ENCODE measurements at regions not wholly inside any gene's neighbourhood (a gene's known extent, or its start where the extent isn't known, plus 50 kb on each side); places are given as distances from the start of the nearest gene placed in this dataset.
A peak's percentile ranks its signal among the peaks of the same experiment; 100 is the strongest.
"Not testable (repeated sequence)": the region's sequence is repeated elsewhere in the genome, so short reads cannot be mapped to it uniquely, and the experiment has no call there.

DNA sequence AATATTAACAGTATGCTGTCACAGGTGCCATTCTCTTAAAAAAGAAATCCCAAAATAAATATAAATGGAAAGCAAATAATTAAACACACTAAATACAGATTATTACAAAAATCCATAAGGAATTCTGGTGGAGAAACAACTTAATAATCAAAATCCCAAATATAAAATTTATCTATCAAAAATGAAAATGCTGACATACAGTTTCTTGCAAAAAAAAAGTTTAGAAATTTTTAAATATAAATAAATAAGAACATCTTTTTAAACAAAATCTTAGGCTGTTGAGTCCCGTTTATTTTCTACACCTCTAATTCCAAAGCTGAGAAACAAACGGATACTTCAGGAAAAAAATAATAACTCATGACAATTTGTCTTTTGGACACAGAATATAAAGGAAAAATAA, 625.5 kb downstream of the PRIM2 start:
- not testable (repeated sequence) for H3K4me3 Mint-ChIP-seq, ATAC-seq, H3K9me3 Mint-ChIP-seq

DNA sequence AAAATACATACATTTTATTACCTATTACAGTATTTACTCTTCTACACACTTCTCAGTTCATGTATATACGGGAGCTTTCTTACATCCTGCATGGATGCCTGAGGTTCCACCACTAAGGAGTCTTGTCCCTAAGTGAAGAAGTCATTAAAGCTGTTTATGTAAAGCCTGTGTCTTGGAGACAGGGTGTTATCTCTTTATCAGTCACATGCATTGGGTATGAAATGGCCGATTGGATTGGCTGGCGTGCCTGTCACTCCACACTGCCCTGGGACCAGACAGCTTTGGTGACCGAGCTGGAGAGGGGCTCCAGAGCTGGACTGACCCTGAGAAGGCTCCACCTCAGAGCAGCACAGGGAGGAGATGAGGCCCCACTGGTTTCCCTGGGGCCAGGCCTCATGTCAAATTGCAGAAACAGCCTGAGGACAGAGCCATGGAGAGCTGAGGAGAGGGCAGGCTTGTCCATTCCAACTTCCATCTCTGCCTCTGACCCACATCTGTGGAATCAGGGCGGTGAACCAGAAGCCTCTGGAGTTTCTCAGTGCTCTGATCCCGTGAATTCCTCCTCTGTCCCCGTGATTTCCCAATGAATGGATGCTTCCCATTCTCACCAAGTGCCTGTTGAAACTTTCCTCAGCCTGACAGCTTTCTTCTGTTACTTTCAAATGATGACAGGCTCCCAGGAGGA, 628.8 kb downstream of the PRIM2 start:
- H3K4me1 Mint-ChIP-seq, H3K27ac Mint-ChIP-seq, ATAC-seq, H3K27me3 Mint-ChIP-seq, H3K4me3 Mint-ChIP-seq, H3K9me3 Mint-ChIP-seq: not testable (repeated sequence)
- peaks cover 44% of the 10 kb centered on the region for H3K36me3 Mint-ChIP-seq

More for the DNA sequence above, 625.5 kb downstream of the PRIM2 start:
- not testable (repeated sequence) for H3K4me1 Mint-ChIP-seq, H3K27ac Mint-ChIP-seq, H3K27me3 Mint-ChIP-seq
- H3K36me3 Mint-ChIP-seq: peaks cover 26% of the 10 kb centered on the region

- not testable (repeated sequence) for H3K4me1 Mint-ChIP-seq, H3K9me3 Mint-ChIP-seq, H3K4me3 Mint-ChIP-seq, H3K27me3 Mint-ChIP-seq, ATAC-seq, H3K27ac Mint-ChIP-seq
- H3K36me3 Mint-ChIP-seq: peaks cover 46% of the 10 kb centered on the region
Measured at GRCh38 chr6:57946769-57947091, 629.3 kb downstream of the PRIM2 start.

GRCh38 chr6:57948481-57948880, 631.1 kb downstream of the PRIM2 start:
- not testable (repeated sequence) for H3K27ac Mint-ChIP-seq, H3K4me3 Mint-ChIP-seq, H3K27me3 Mint-ChIP-seq, H3K4me1 Mint-ChIP-seq, H3K9me3 Mint-ChIP-seq
- H3K36me3 Mint-ChIP-seq: peaks cover 55% of the 10 kb centered on the region
- peak; percentile 48 for ATAC-seq

DNA sequence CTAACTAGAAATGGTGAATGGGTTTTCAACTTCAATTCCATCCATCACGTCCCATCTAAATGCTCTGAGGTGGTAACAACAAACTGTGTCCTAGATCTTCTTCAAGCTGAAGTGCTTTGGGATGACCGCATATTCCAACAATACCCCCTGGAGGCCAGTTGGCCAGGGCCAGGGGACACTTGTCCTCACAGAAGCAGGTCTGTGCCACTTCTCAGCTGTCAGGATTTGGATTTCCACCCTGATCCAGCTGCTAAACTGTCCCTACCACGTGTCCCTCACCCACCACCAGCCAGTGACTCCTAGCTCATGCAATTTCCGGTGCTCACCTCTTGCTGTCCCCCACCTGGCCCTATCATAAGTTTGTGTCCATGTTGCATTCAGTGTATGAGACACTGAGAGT, 633.0 kb downstream of the PRIM2 start:
- peaks cover 58% of the 10 kb centered on the region for H3K36me3 Mint-ChIP-seq
- H3K4me3 Mint-ChIP-seq, H3K9me3 Mint-ChIP-seq, H3K27ac Mint-ChIP-seq, H3K27me3 Mint-ChIP-seq, H3K4me1 Mint-ChIP-seq, ATAC-seq: not testable (repeated sequence)

- not testable (repeated sequence) for H3K27ac Mint-ChIP-seq, H3K4me1 Mint-ChIP-seq, H3K4me3 Mint-ChIP-seq
Measured at GRCh38 chr6:57966757-57967156, 649.3 kb downstream of the PRIM2 start.

DNA sequence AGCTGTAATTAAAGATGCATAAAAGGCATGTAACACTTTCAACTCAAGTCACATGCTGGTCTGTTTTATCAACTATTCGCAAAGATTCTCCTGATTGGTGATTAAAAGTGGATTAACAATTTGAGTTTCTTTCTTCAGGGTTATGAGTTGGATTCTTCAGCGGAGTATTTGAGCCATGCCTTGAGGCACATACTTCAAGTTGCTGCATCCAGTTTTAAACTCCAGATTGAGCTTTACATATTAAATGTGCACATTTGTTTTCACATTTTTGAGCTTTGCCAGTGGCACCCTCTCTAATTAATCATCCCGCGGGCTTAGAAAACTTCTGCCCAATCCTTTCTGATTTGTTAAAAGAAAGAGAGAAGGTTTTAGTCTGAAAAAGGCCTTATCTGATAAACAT, 654.5 kb downstream of the PRIM2 start:
- peaks cover 20% of the 10 kb centered on the region for H3K27me3 Mint-ChIP-seq
- H3K4me3 Mint-ChIP-seq, H3K27ac Mint-ChIP-seq, H3K36me3 Mint-ChIP-seq, H3K9me3 Mint-ChIP-seq, H3K4me1 Mint-ChIP-seq, ATAC-seq: not testable (repeated sequence)

More at GRCh38 chr6:57966757-57967156, 649.3 kb downstream of the PRIM2 start:
- not testable (repeated sequence) for H3K9me3 Mint-ChIP-seq, H3K27me3 Mint-ChIP-seq, ATAC-seq, H3K36me3 Mint-ChIP-seq

- ATAC-seq: no peak
- Mint-ChIP-seq H3K27me3 (peaks cover 15% of the 10 kb centered on the region), H3K27ac (no peak overlapping the region), H3K4me1 (no peaks in the 10 kb centered on the region), H3K4me3 (no peak overlapping the region), H3K9me3 (peaks cover 3% of the 10 kb centered on the region), H3K36me3 (peaks cover 4% of the 10 kb centered on the region)
Measured at GRCh38 chr6:57974653-57975052, 657.2 kb downstream of the PRIM2 start.

DNA sequence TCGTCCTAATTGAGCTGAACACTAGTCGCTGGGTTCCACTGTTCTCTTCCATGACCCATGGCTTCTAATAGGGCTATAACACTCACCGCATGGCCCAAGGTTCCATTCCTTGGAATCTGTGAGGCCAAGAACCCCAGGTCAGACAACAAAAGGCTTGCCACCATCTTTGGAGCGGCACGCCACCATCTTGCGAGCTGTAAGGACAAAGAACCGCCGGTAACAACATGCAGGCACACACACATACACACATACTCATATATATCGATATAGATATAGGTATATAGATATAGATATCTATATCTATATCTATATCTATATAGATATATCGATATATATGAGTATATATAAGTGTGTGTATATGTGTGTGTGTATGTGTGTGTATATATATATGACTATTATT, 657.7 kb downstream of the PRIM2 start:
- not testable (repeated sequence) for H3K4me3 Mint-ChIP-seq, H3K27ac Mint-ChIP-seq, H3K4me1 Mint-ChIP-seq, H3K9me3 Mint-ChIP-seq, H3K36me3 Mint-ChIP-seq, ATAC-seq
- peaks cover 12% of the 10 kb centered on the region for H3K27me3 Mint-ChIP-seq

GRCh38 chr6:57976371-57976770, 658.9 kb downstream of the PRIM2 start:
- H3K27me3 Mint-ChIP-seq: peaks cover 12% of the 10 kb centered on the region
- not testable (repeated sequence) for H3K27ac Mint-ChIP-seq, ATAC-seq

GRCh38 chr6:57983603-57984002, 666.2 kb downstream of the PRIM2 start:
- not testable (repeated sequence) for H3K9me3 Mint-ChIP-seq, ATAC-seq, H3K36me3 Mint-ChIP-seq, H3K4me3 Mint-ChIP-seq, H3K27ac Mint-ChIP-seq, H3K4me1 Mint-ChIP-seq
- peaks cover 12% of the 10 kb centered on the region for H3K27me3 Mint-ChIP-seq

More at GRCh38 chr6:57976371-57976770, 658.9 kb downstream of the PRIM2 start:
- H3K9me3 Mint-ChIP-seq, H3K4me1 Mint-ChIP-seq, H3K36me3 Mint-ChIP-seq, H3K4me3 Mint-ChIP-seq: not testable (repeated sequence)

DNA sequence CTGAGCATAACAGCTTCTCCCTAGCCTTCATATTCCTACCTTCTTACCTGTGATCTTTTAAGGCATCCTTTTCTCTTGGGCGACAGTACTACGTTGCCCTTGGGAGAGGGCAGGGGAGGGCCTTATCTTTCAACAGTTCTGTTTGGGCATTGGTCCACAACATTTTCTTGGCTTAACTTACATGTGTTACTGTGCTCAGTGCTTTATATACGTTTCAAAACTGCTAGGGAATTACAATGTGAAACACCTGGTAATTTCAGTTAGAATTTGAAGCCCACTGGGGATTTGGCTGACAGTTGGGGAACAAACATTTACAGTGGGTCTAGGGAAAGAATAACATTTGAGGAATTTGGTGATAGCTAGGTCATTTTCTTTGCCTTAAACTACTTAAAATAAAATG, 667.1 kb downstream of the PRIM2 start:
- not testable (repeated sequence) for H3K27ac Mint-ChIP-seq, H3K4me1 Mint-ChIP-seq, H3K9me3 Mint-ChIP-seq, H3K4me3 Mint-ChIP-seq, ATAC-seq, H3K36me3 Mint-ChIP-seq
- H3K27me3 Mint-ChIP-seq: peaks cover 12% of the 10 kb centered on the region

GRCh38 chr6:57985734-57986133, 668.3 kb downstream of the PRIM2 start:
- not testable (repeated sequence) for H3K4me1 Mint-ChIP-seq, ATAC-seq, H3K9me3 Mint-ChIP-seq, H3K4me3 Mint-ChIP-seq, H3K27ac Mint-ChIP-seq, H3K36me3 Mint-ChIP-seq
- peaks cover 12% of the 10 kb centered on the region for H3K27me3 Mint-ChIP-seq

DNA sequence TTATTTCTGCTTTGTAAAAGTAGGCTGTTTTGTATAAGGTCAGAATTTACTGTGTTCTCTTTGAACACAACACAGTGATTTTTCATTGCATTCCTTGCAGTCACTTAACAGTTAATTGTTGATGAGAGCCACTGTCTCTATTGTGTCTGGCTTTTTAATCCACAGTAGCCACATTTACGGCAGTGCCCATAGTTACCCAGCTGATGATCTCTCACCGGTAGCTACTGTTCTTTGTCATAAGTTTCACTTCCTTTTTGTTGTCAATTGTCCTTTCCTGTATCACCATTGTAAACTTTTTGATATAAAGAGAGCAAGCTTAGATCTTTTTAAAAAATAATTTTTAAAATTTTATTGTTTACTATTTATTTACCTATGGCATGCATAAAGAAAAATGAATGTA, 669.2 kb downstream of the PRIM2 start:
- H3K27me3 Mint-ChIP-seq: peaks cover 12% of the 10 kb centered on the region
- ATAC-seq: peak; percentile 93
- H3K36me3 Mint-ChIP-seq, H3K9me3 Mint-ChIP-seq, H3K4me3 Mint-ChIP-seq, H3K4me1 Mint-ChIP-seq: not testable (repeated sequence)
- peak overlapping the region; percentile 40 for H3K27ac Mint-ChIP-seq

- ATAC-seq, H3K36me3 Mint-ChIP-seq, H3K27ac Mint-ChIP-seq: not testable (repeated sequence)
Measured at GRCh38 chr6:57989520-57990080, 672.2 kb downstream of the PRIM2 start.

GRCh38 chr6:57998858-57999619, 681.6 kb downstream of the PRIM2 start:
- H3K4me1 Mint-ChIP-seq, H3K27ac Mint-ChIP-seq, H3K36me3 Mint-ChIP-seq, ATAC-seq, H3K9me3 Mint-ChIP-seq, H3K4me3 Mint-ChIP-seq, H3K27me3 Mint-ChIP-seq: not testable (repeated sequence)

More at GRCh38 chr6:57989520-57990080, 672.2 kb downstream of the PRIM2 start:
- not testable (repeated sequence) for H3K27me3 Mint-ChIP-seq, H3K9me3 Mint-ChIP-seq, H3K4me3 Mint-ChIP-seq, H3K4me1 Mint-ChIP-seq

Measured in stimulated activated memory B cell treated with anti-CD40 and anti-IgM and Interleukin-4, amounts not matched to agents 10 μg/mL and 1 μg/mL and 100 μg/mL, for 72 hours (primary cell).